ENCODE measurements at regions not wholly inside any gene's neighbourhood (a gene's known extent, or its start where the extent isn't known, plus 50 kb on each side); places are given as distances from the start of the nearest gene placed in this dataset.
A peak's percentile ranks its signal among the peaks of the same experiment; 100 is the strongest.

DNA sequence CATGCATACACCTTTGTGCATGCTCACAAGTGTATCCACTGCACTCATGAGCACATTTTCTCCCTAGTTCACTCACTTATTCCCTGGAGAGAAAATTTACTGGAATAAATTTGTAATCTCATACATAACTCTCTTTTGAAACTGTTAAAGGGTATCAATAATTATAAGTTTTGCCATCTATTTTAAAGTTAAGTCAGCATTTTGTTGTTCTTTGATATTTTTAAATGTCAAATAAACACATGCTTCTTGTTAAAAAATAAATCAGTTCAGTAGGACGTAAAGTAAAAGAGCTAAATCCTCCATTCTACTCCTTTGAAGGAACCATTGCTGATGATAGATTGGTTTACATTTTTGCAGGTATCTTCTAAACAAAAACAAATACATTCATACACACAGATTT is 522.1 kb downstream of the NR4A2 start:
- DNase-seq = no peak

DNA sequence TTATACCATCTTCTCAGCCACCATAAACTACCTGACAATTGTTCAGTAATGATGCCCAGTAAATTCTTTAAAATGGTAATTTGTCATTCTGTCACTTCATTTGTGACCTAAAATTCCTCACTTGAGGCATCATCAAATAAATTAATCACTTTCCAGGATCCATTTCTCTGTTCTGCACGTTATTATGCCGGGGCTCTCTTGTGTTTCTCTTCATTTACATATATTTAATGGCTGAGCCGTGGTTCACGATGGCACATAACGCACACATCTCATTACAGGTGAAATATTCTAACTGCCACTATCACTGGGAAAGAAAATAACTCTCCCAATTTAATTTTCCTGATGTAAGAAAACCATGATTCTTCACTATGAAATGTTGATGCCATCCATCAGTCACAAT is 529.6 kb downstream of the NR4A2 start:
- no peak for DNase-seq

DNA sequence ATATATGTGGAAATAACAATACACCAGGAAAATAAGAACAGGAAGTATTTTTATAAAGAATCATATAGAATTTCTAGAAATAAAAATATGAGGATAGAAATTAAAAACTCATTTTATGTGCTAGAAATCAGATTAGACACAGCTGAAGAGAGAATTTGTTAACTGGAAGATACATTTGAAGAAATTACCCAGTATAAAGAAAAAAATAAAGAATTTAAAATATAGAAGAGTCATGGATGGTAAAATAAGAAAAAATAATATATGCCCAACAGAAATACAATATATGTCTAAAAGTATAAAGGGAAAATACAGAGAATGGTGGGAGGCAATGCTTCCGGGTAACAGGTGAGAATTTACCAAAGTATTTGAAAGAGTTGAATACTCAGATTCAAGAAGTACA is 539.9 kb downstream of the NR4A2 start:
- DNase-seq = no peak

DNA sequence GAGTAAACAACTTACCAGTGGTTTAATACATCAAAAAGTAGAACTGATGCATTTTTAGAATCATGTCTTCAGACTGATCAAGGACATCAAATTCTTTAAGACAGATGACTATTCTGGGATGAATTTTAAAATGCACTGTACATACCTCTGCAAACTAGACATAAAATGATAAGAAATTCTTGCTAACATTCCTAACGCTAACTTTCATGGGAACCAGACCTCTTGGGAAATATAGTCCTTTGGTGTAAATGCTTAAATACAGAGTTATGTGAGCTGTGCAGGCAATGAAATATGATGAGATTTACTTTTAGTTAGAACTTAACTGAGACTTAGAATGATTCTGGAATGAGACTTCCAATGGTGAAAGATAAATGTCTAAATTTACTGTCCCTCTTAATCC is 562.0 kb downstream of the NR4A2 start:
- no peak for DNase-seq

DNA sequence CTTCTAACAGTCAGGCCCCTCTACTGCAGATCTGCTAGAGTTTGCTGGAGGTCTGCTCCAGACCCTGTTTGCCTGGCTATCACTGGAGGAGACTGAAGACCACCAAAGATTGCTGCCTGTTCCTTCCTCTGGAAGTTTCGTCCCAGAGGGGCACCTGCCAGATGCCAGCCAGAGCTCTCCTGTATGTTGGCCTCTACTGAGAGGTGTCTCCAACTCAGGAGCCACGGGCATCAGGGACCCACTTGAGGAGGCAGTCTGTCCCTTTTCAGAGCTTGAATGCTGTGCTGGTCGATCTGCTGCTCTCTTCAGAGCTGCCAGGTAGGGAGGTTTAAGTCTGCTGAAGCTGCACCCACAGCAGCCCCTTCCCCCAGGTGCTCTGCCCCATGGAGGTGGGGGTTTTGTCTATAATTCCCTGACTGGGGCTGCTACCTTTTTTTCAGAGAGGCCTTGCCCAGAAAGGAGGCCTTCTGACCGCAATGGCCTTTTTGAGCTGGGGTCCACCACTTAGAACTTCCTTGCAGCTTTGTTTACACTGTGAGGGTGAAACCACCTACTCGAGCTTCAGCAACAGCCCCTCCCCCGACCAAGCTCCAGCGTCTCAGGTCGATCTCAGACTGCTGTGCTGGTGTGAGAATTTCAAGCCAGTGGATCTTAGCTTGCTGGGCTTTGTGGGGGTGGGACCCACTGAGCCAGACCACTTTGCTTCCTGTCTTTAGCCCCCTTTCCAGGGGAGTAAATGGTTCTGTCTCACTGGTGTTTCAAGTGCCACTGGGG is 566.0 kb downstream of the NR4A2 start:
- DNase-seq = no peak

DNA sequence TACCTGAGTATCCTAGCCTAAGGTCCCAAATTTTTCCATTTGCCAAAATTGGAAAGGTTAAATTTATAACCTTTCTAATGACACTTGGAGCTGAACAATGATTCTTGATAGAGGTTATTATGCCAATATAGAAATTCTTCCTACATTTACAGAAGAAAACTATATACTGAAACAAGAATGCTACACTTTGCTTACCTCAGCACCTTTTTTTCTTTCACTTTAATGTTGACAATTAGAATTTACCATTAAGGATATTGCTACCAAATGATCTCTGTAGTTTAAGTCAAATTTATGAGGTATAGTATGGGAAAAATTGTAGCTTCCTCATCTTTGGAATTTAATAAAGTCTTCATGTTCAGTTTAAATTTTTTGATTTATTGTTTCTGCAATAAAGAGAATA is 577.0 kb downstream of the NR4A2 start:
- DNase-seq = no peak

DNA sequence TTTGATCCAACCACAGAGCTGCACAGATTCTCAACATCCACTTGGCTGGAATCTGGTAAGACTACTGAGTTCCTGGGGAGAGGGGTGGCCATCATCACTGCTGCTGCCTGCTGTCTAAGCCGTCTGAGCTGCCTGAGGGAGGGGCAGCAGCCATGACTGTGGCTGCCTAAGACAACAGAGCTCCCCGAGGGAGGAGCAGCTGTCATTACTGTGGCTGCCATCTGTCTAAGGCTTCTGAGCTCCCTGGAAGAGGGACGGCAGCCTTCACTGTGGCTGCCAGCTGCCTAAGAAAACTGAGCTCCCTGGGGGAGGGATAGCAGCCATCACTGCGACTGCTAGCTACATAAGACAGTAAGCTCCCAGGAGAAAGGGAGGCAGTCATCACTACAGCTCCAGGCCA is 584.4 kb downstream of the NR4A2 start:
- no peak for DNase-seq

DNA sequence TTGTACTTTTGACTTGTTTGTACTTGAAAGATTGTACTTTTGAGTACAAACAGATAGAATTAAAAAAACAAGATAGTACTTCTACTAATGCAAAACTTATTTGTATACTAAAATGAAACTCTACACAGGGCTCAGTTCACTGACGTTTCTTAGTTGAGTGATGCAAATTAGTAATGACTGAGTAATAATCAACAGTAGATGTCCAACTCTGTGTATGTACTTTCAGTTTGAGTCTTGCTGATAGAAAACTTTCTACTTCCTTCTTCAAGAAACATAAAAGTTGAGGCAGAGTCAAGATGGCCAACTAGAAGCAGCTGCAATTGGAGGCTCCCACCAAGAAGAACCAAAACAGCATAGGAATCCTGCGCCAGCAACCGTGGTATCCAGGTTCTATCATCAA is 585.0 kb downstream of the NR4A2 start:
- no peak for DNase-seq

DNA sequence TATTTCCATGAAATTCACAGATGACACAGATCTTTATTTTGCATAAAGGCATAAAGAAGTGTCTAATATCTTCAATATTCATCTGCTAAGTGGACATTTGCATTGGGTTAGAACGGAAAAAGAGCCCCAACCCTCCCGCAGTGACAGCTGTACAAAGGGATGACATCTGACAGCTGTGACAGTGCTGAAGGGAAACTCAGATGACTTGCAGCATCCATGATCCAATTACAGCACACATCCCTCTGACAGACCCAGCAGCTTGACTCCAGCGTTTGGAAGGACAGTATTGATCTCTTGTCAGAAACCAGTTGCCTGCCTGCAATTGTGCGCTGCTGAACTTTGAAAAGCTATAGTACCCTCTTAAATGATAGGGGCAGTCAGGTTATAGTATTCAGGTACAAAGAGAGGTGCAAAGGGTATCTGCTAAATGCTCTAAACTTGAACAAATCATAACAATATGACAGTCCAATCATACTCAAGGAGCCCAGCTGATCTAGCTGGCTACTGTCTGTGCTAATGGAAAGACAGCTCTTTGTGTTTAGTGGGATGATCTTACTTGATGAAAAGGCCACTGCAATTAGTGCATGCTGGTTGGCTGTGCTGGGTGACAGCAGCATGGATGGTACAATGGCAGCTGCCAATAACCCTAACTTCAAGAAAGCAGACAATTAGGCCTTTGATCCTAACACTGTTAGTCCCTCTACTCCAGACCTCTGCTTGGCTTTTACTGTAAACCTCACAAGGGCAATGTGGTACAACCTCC is 599.2 kb downstream of the NR4A2 start:
- peak in 46 of 56 donors; percentile 6 to 82 (median 46) for DNase-seq

DNA sequence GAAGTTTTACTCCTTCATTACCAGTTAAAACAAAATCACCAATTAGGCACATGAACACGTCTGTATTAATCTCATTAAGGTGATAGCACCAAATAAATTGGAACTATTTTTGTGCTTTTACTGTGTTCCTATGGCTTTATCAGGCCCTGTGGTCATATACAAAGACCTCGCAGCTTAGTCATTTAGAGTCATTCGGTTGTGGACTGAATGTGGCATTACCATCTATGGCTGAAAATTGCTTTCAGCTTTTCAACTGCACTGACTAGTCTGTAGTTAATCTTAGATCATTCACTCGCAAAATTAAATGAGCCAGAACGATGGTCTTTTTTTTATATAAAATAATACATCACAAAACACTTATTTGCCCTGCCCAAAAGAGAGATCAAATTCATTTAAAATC is 601.7 kb downstream of the NR4A2 start:
- no peak for DNase-seq

DNA sequence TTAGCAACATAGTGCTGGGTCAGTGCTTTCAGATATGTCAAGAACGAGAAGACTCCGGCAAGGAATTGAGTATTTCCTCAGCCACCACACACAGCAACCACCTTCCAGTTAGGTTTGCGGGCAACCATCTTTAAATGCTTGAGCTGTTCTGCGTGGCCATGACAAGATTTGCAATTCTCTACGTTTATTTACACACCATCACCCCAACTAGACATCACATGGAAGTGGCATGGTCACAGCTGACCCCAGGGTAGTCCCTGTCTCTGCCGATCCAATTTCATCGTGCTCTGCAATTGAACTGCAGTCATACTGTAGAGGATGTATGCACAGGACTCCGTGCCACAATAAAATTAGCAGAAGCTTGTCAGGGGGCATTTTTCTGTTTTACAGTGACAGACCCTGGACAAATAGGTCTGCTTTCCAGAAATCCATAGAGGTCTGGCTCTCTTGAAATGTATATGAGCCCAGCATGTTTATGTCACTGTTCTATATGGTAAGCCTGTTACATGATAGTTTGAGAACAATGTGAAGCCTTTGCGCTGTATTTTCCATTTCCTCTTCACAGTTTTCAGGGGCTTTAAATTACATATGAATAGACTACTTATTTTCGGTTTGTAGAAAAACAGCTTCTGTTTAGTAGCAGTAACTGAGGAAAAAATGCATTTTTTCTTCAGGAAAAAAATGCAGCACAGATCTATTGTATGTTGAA is 605.2 kb downstream of the NR4A2 start:
- DNase-seq = no peak

DNA sequence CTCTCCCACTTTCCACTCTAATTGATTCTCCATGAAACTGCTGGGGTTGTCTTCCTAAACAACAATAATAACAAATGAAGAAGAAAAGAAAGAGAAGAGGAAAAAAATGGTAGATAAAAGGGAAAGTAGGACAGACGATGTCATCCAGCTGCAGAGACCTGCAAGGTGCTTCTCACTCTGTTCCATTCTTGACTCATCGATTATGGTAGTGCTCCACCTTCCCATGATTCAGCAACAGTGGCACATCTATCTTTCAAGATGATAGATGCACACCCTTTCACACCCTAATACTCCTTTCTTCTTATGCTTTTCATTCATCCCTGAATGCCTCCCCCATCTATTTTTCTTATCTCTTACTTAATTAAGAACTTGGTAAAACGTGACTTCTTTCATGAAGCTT is 610.2 kb downstream of the NR4A2 start:
- DNase-seq = no peak

DNA sequence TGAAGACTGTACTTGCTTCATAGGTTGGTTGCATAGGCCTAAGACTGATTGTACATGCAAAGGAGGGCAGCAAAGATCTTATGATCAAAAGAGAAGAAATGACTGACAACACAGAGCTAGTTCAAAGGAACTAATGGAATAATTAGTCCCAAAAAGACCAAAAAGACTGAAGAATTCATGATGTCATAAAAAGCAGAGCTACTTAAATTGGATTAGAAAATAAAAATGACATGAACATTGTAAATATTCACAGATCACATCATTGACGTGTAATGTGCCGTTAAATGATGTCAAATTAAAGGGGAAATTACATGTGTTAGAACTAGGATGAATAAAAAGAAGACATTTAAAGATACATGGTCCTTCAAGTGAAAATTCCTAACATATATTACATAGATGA is 616.8 kb downstream of the NR4A2 start:
- no peak for DNase-seq

DNA sequence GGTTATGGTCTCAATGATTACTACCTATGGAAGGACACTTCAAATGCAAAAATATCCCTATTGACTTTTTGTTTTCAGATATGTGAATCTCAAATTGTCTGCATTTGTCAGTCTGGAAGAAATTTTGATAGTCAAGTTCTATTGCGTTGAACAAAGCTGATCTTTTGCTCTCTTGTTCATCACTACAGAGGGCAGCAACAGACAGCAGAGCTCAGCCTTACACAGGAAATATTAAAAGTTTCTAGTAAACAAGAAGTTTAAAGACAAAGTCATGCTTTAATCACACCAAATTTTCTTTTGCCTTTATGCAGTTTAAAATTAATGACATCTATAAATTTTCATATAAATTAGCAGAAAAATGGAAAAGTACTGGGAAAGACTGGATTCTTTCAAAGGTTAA is 617.5 kb downstream of the NR4A2 start:
- peak in 1 of 56 donors; percentile 1 for DNase-seq

DNA sequence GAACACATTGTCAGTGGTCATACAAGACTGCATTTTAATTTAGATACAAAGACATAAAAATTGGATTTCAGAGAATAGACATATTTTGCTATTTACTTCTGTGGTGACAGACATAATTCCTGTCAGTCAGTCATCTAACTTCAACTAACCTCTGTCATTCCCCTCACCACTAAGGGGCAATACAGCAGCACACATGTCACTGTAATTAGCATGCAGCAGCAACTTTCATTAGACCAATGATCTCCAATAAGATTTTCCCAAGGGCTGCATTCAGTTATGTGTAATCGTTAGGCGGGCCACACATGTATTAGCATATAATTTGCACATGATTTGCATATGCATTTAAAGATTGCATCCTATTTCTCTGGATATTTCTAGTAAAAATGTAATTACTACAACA is 624.5 kb downstream of the NR4A2 start:
- DNase-seq = peak in 2 of 56 donors; percentile 2 to 43

DNA sequence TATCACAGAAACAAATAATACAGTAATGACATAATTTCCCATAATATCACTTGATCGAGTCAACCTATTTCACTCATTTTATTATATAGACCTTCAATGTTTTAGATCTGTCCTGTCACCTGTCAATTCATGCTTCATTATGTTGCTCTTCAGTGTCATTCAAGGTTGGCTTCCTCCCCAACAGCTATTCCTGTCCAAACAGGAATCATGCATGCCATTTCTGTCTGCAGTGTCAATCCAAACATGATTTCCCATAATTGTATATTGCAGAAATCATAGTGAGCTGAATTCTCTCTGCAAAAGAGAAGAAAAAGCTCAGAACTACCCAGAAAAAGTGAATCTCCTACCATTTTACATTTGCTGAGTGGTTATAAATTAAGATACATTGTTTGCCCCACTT is 628.6 kb downstream of the NR4A2 start:
- DNase-seq = no peak

DNA sequence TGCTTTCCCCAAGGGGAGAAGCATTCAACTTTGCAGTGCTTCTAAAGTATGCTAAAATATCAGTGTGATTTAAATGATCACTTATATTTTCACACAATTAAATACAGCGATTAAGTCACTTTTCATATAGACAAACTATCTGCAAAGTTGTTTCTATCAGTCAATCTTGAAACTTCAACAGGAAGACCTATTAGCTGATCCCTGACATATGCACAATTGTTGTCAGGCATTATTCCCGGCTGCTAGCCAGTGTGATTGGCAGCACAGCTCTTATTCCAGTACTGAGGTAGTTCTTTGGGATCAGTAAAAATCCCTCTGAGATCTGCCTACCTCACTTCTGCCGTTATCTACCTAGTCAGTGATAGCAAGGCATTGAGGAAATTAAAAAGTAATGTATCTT is 629.5 kb downstream of the NR4A2 start:
- no peak for DNase-seq

DNA sequence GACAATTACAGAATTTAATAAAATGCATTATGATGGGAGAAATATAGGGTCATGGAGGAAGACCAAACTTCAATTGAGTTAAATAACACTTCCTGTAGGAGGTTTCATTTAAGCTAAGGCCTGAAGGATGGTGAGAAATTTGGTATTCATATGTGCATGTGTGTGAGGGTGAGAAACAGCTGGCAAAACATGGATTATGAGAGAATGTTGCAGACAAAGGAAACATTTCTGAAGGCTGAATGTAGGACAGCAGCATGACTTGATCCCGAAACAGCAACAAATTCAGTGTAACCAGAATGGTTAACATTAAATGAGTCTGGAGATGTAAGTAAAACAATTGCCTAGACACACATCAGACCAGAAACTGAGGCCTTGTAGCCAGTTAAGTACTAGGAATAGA is 630.8 kb downstream of the NR4A2 start:
- DNase-seq = no peak

DNA sequence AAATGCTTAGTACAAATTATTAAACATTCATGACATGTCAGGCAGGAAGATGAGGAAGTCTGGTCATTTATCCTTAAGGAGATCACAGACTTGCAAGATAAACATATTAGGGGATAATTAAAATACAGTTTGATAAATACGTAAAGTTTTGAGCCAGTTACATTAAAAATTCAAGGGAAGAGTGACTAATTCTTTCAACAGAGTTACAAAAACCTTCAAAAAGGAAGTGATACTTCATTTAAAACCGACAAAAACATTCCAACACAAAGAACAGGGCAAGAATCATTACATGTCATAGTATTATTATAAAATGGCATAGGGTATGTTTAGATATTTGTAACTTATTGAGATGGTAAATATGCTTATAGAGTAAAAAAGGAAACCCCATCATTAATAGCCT is 636.0 kb downstream of the NR4A2 start:
- DNase-seq = no peak

DNA sequence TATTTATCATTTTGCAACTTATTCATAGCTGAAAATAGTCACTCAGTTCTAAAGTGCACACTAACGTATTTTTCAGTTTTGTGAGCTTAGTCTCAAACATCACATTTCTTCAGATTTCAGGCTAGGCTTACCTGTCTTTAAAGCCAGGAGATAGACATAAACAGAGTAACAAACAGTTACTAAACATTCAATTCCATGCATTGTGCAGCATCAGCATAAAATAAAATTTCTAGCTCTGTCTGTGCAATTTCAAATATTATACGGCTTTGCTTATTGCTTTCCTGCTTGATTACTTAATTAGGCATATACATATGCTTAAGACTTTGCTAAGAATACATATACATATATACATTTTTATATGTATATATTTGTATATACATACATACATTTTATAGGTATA is 637.0 kb downstream of the NR4A2 start:
- no peak for DNase-seq

DNA sequence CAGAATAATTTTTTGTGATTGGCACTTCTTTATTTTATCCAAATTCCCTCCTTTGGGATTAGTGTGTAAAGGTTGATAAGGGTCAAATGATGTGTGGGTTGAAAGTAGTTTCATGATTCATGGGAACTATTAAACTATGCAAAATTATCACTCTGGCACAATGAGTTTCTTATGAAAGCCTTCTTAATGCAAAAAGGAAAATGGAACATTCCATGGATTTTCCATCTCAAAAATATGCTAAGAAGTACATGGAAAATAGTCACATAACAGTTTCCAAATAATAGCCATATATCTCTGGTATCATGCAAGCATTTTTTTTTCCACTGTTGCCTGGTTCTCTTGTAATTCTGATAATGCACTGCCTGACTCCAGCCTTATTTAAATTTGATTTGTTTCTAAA is 639.7 kb downstream of the NR4A2 start:
- no peak for DNase-seq

DNA sequence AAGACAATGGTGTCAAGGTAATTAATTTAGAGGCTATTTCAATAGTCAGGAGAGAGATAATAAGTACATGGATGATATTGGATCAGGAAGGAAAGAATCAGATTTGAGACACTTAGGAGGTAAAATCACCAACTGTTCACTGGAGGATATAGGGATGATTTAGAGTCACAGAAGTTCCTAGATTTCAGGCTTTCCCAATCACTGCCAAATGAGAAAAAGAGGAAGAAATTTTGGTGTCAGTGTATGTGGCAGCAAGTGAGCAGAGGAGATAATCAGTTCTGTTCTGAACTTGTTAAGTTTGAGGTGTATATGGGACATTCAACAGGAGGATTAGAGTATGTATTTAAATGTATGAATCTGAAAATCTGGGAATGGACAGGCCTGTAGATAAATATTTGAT is 640.4 kb downstream of the NR4A2 start:
- DNase-seq = no peak

DNA sequence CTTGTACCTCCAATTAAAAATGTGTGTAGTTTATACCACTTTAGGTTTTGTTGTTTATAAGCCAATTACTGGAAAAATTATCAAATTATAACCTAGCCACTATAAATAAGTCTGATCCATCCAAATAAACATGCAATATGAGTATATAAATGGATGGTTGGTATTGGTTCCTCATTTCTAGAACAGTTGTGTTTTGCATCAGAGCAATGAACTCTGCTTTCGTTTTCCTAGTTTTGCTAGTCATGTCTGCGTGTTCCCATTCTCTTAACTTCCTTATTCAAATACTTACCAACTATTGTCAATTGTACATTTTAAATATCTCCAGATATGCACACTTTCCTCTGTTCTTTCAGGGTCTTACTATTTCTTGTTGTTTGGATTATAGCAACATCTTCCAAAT is 641.7 kb downstream of the NR4A2 start:
- DNase-seq = no peak

All from amygdala (tissue), 56 donors.